ENCODE measurements at regions not wholly inside any gene's neighbourhood (a gene's known extent, or its start where the extent isn't known, plus 50 kb on each side); places are given as distances from the start of the nearest gene placed in this dataset.

DNA sequence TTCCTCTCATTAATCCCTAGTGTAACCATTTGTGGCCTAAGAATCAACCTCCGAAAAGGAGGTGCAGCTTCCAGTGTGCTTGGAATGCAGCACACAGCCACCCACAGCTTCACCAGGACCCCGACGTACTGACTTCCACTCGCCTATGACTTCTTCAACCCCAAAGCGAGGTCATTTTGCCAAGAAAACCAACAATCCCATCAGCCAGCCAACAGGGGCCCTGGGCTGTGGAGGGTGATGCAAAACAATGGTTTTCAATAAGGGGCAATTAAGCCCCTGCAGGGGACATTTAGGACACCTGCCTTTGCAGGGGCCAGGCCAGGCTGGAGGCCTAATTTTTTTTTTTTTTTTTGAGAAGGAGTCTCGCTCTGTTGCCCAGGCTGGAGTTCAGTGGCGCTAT is 158.1 kb upstream of the SKOR2 start:
- DNase-seq (ENCODE audit: low read depth, low spot score), result no peak
- TF ChIP-seq, protein P1, sequence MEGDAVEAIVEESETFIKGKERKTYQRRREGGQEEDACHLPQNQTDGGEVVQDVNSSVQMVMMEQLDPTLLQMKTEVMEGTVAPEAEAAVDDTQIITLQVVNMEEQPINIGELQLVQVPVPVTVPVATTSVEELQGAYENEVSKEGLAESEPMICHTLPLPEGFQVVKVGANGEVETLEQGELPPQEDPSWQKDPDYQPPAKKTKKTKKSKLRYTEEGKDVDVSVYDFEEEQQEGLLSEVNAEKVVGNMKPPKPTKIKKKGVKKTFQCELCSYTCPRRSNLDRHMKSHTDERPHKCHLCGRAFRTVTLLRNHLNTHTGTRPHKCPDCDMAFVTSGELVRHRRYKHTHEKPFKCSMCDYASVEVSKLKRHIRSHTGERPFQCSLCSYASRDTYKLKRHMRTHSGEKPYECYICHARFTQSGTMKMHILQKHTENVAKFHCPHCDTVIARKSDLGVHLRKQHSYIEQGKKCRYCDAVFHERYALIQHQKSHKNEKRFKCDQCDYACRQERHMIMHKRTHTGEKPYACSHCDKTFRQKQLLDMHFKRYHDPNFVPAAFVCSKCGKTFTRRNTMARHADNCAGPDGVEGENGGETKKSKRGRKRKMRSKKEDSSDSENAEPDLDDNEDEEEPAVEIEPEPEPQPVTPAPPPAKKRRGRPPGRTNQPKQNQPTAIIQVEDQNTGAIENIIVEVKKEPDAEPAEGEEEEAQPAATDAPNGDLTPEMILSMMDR (IDR thresholded peaks at IDR 0.05; ENCODE audit: low read depth, low read length), result no peak
- in situ Hi-C loops (cut with HindIII; ENCODE audit: low sequenced_read_pairs), result no loop called here

DNA sequence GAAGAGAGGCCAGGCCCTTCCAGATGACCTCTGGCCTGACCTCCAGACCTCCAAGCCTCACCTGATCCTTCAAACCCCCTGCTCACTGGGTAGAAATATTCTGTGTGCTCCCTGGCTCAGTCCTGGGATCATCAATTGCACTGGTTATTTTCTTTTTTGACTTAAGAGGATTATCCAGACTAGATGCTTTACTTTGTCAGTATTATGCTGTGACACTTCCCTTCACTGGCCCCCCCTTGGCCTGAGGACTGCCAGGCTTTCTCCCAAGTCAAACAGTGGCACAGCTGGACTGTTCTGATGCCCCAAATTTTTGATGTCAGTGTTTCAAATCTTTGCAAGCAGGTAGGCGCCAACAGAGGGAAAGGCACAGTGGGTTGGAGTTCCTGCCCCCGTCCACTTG is 156.3 kb upstream of the SKOR2 start:
- no peak for DNase-seq (ENCODE audit: low read depth, low spot score)
- TF ChIP-seq, protein P1 (IDR thresholded peaks at IDR 0.05; ENCODE audit: low read depth, low read length), result no peak
- in situ Hi-C loops (cut with HindIII; ENCODE audit: low sequenced_read_pairs), result no loop called here
- H3K4me3 ChIP-seq (ENCODE audit: low read depth, low read length), result no peak overlapping the region

More for the DNA sequence above, 158.1 kb upstream of the SKOR2 start:
- no peak overlapping the region for H3K4me3 ChIP-seq (ENCODE audit: low read depth, low read length)

DNA sequence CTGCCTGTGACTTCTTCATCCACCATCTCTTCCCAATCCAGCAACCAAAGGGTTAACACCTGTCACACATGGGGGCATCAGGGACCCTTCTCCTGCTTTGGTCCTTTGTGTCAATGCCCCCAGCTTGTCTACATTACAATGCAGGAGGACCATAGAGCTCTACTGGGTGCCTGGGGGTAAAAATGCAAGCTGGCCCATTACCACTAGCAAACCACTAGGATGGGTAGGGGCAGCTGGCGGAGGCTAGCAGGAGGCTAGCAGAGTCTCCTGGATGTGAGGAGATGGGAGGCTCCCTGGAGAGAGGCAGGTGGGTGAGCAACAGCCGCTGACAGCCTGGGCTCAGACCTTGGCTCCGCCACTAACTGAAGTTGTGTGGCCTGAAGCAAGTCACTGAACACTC is 153.4 kb upstream of the SKOR2 start:
- in situ Hi-C loops (cut with HindIII; ENCODE audit: low sequenced_read_pairs), result no loop called here
- TF ChIP-seq, protein P1 (IDR thresholded peaks at IDR 0.05; ENCODE audit: low read depth, low read length), result no peak
- no peak overlapping the region for H3K4me3 ChIP-seq (ENCODE audit: low read depth, low read length)
- no peak for DNase-seq (ENCODE audit: low read depth, low spot score)

DNA sequence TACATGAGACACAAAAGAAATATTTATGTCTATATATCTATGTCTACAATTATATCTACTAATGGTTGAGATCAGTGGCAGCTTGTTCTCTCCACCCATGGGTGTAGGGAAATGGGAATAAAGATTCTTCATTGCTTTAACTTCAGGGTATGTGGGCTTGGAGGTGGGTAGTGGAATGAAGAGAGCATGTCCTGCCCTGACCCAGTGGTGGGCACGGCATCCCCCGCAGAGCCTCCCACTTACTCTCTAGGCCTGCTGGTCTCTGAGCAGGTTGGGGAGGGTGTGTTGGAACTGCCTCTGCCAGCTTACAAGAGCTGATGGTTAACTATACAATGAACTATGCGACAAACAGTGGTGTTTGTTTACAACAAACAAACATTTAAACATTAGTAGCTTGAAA is 152.5 kb upstream of the SKOR2 start:
- in situ Hi-C loops (cut with HindIII; ENCODE audit: low sequenced_read_pairs), result no loop called here
- no peak for DNase-seq (ENCODE audit: low read depth, low spot score)
- H3K4me3 ChIP-seq (ENCODE audit: low read depth, low read length), result no peak overlapping the region
- TF ChIP-seq, protein P1 (IDR thresholded peaks at IDR 0.05; ENCODE audit: low read depth, low read length), result no peak

DNA sequence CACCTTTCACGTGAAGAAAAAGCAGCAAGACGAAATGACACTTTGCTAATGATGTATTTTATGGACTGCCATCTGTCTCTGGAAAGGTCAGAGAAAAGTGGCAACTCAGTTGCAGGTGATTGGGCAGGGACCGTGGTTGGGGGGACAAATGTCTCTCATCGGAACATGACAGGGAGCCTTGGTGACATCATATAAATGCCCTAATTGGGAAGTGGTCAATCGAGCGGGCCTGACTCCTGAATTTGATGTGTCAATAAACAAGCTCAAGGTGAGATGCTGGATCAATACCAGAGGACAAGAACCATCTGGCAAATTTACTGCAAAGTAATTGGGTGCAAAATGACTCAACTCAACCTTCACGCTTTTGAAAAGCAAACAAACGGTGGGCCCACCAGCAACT is 151.9 kb upstream of the SKOR2 start:
- TF ChIP-seq, protein P1 (IDR thresholded peaks at IDR 0.05; ENCODE audit: low read depth, low read length), result no peak
- in situ Hi-C loops (cut with HindIII; ENCODE audit: low sequenced_read_pairs), result no loop called here
- no peak for DNase-seq (ENCODE audit: low read depth, low spot score)
- no peak overlapping the region for H3K4me3 ChIP-seq (ENCODE audit: low read depth, low read length)

DNA sequence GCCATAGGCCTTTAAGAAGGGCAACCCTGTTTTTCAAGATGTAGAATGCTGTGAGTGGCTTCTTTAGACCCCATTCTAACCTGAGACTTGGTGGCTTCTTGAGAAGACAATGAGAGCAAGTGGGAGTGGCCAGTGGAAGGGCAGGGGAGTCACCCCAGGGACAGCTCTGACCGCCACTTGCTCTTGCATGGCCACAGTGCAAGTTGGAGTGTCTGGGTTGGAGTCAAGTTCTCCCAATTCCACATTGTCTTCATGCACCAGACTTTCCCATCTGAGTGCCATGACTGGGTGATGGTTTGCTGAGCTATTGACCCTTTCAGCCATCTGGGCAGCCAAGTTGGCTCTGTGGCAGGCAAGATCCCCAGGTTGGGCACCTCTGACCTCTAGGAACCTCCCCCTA is 148.0 kb upstream of the SKOR2 start:
- no peak overlapping the region for H3K4me3 ChIP-seq (ENCODE audit: low read depth, low read length)
- TF ChIP-seq, protein P1 (IDR thresholded peaks at IDR 0.05; ENCODE audit: low read depth, low read length), result no peak
- DNase-seq (ENCODE audit: low read depth, low spot score), result no peak
- in situ Hi-C loops (cut with HindIII; ENCODE audit: low sequenced_read_pairs), result no loop called here
